Suprapubic skin (tissue), 4 donors: ENCODE measurements at regions not wholly inside any gene's neighbourhood (a gene's known extent, or its start where the extent isn't known, plus 50 kb on each side); places are given as distances from the start of the nearest gene placed in this dataset.

Source experiments
- EP300 ChIP-seq: sonication (generic); formaldehyde crosslinking; IDR thresholded peaks from one replicate; pipeline ENCODE4 v1.6.1; 2017; ENCODE audit warnings: antibody characterized with exemption
- POLR2A ChIP-seq, 2 donors: fragments of 450-650 bp; IDR thresholded peaks; one replicate each; pipeline ENCODE4 v1.6.1; 2017; ENCODE audit warnings: antibody characterized with exemption in 2 of 2, mild to moderate bottlenecking in 2 of 2, moderate library complexity in 2 of 2
- POLR2AphosphoS5 ChIP-seq, 3 donors: sonication (generic); formaldehyde crosslinking; IDR thresholded peaks; one replicate each; pipeline ENCODE4 v1.6.1; 2017; ENCODE audit warnings: antibody characterized with exemption in 3 of 3
- TF ChIP-seq, protein P1 (sequence below), 2 donors: fragments of 200-600 bp in 1 of 2; fragments of 450-650 bp in 1 of 2; sonication (generic) in 1 of 2; IDR thresholded peaks; one replicate each; pipeline ENCODE4 v1.5.1; 2016 to 2019; ENCODE audit warnings: antibody characterized with exemption in 2 of 2, mild to moderate bottlenecking in 1 of 2, moderate library complexity in 1 of 2

- no peak for TF ChIP-seq EP300
- no peak for TF ChIP-seq POLR2A (IDR thresholded peaks at IDR 0.05)
- TF ChIP-seq, protein P1, sequence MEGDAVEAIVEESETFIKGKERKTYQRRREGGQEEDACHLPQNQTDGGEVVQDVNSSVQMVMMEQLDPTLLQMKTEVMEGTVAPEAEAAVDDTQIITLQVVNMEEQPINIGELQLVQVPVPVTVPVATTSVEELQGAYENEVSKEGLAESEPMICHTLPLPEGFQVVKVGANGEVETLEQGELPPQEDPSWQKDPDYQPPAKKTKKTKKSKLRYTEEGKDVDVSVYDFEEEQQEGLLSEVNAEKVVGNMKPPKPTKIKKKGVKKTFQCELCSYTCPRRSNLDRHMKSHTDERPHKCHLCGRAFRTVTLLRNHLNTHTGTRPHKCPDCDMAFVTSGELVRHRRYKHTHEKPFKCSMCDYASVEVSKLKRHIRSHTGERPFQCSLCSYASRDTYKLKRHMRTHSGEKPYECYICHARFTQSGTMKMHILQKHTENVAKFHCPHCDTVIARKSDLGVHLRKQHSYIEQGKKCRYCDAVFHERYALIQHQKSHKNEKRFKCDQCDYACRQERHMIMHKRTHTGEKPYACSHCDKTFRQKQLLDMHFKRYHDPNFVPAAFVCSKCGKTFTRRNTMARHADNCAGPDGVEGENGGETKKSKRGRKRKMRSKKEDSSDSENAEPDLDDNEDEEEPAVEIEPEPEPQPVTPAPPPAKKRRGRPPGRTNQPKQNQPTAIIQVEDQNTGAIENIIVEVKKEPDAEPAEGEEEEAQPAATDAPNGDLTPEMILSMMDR (IDR thresholded peaks at IDR 0.05): no peak
- no peak for TF ChIP-seq POLR2AphosphoS5 (IDR thresholded peaks at IDR 0.05)
Observed at GRCh38 chr6:113650610-113650979, 206.6 kb upstream of the MARCKS start.
